ENCODE measurements at regions not wholly inside any gene's neighbourhood (a gene's known extent, or its start where the extent isn't known, plus 50 kb on each side); places are given as distances from the start of the nearest gene placed in this dataset.

GRCh38 chr2:101625387-101625786, 72.1 kb upstream of the MAP4K4 start:
- H3K4me1 ChIP-seq (ENCODE audit: control insufficient read depth in 3 of 3, insufficient read depth in 3 of 3, low read length in 3 of 3), result peaks cover 0 to 2% (median 0%) of the 10 kb centered on the region in 3 donors
- H3K27me3 ChIP-seq (ENCODE audit: control insufficient read depth in 3 of 3, insufficient read depth in 3 of 3, low read length in 3 of 3), result peaks cover 0 to 2% (median 0%) of the 10 kb centered on the region in 3 donors
- no peak overlapping the region for H3K9ac ChIP-seq (ENCODE audit: low read depth in 1 of 3, low read length in 3 of 3)
- no peak overlapping the region for H3K27ac ChIP-seq (ENCODE audit: low read depth, low read length)
- H3K4me3 ChIP-seq (ENCODE audit: low read length in 3 of 3), result no peak overlapping the region
- H3K36me3 ChIP-seq (ENCODE audit: control insufficient read depth in 3 of 3, insufficient read depth in 3 of 3, low read length in 3 of 3), result no peaks in the 10 kb centered on the region
- no peaks in the 10 kb centered on the region for H3K9me3 ChIP-seq (ENCODE audit: control insufficient read depth in 3 of 3, low read length in 3 of 3)

- Histone ChIP-seq H3K27ac (ENCODE audit: low read depth, low read length) (no peak overlapping the region), H3K27me3 (ENCODE audit: control insufficient read depth in 3 of 3, insufficient read depth in 3 of 3, low read length in 3 of 3) (no peaks in the 10 kb centered on the region), H3K36me3 (ENCODE audit: control insufficient read depth in 3 of 3, insufficient read depth in 3 of 3, low read length in 3 of 3) (no peaks in the 10 kb centered on the region), H3K9me3 (ENCODE audit: control insufficient read depth in 3 of 3, low read length in 3 of 3) (no peaks in the 10 kb centered on the region), H3K4me3 (ENCODE audit: low read length in 3 of 3) (no peak overlapping the region), H3K4me1 (ENCODE audit: control insufficient read depth in 3 of 3, insufficient read depth in 3 of 3, low read length in 3 of 3) (peaks cover 0 to 2% (median 0%) of the 10 kb centered on the region in 3 donors), H3K9ac (ENCODE audit: low read depth in 1 of 3, low read length in 3 of 3) (no peak overlapping the region)
These were observed 72.7 kb upstream of the MAP4K4 start for GRCh38 chr2:101624706-101625332.

- Histone ChIP-seq H3K36me3 (ENCODE audit: control insufficient read depth in 3 of 3, insufficient read depth in 3 of 3, low read length in 3 of 3) (no peaks in the 10 kb centered on the region), H3K9ac (ENCODE audit: low read depth in 1 of 3, low read length in 3 of 3) (no peak overlapping the region), H3K27ac (ENCODE audit: low read depth, low read length) (no peak overlapping the region), H3K27me3 (ENCODE audit: control insufficient read depth in 3 of 3, insufficient read depth in 3 of 3, low read length in 3 of 3) (no peaks in the 10 kb centered on the region), H3K9me3 (ENCODE audit: control insufficient read depth in 3 of 3, low read length in 3 of 3) (no peaks in the 10 kb centered on the region), H3K4me1 (ENCODE audit: control insufficient read depth in 3 of 3, insufficient read depth in 3 of 3, low read length in 3 of 3) (peaks cover 0 to 2% (median 0%) of the 10 kb centered on the region in 3 donors), H3K4me3 (ENCODE audit: low read length in 3 of 3) (no peak overlapping the region)
These were observed 74.4 kb upstream of the MAP4K4 start for GRCh38 chr2:101623031-101623521.

GRCh38 chr2:101622210-101623030, 75.1 kb upstream of the MAP4K4 start:
- H3K27me3 ChIP-seq (ENCODE audit: control insufficient read depth in 3 of 3, insufficient read depth in 3 of 3, low read length in 3 of 3), result no peaks in the 10 kb centered on the region
- H3K36me3 ChIP-seq (ENCODE audit: control insufficient read depth in 3 of 3, insufficient read depth in 3 of 3, low read length in 3 of 3), result no peaks in the 10 kb centered on the region
- H3K4me3 ChIP-seq (ENCODE audit: low read length in 3 of 3), result no peak overlapping the region
- H3K27ac ChIP-seq (ENCODE audit: low read depth, low read length), result no peak overlapping the region
- H3K9ac ChIP-seq (ENCODE audit: low read depth in 1 of 3, low read length in 3 of 3), result no peak overlapping the region
- peaks cover 0 to 2% (median 0%) of the 10 kb centered on the region in 3 donors for H3K4me1 ChIP-seq (ENCODE audit: control insufficient read depth in 3 of 3, insufficient read depth in 3 of 3, low read length in 3 of 3)
- no peaks in the 10 kb centered on the region for H3K9me3 ChIP-seq (ENCODE audit: control insufficient read depth in 3 of 3, low read length in 3 of 3)

- H3K27me3 ChIP-seq (ENCODE audit: control insufficient read depth in 3 of 3, insufficient read depth in 3 of 3, low read length in 3 of 3), result no peaks in the 10 kb centered on the region
- peak overlapping the region in 1 of 3 donors; percentile 13 for H3K4me3 ChIP-seq (ENCODE audit: low read length in 3 of 3)
- no peaks in the 10 kb centered on the region for H3K36me3 ChIP-seq (ENCODE audit: control insufficient read depth in 3 of 3, insufficient read depth in 3 of 3, low read length in 3 of 3)
- H3K9me3 ChIP-seq (ENCODE audit: control insufficient read depth in 3 of 3, low read length in 3 of 3), result no peaks in the 10 kb centered on the region
- no peak overlapping the region for H3K9ac ChIP-seq (ENCODE audit: low read depth in 1 of 3, low read length in 3 of 3)
- peaks cover 0 to 3% (median 2%) of the 10 kb centered on the region in 3 donors for H3K4me1 ChIP-seq (ENCODE audit: control insufficient read depth in 3 of 3, insufficient read depth in 3 of 3, low read length in 3 of 3)
- H3K27ac ChIP-seq (ENCODE audit: low read depth, low read length), result no peak overlapping the region
These were observed 78.3 kb upstream of the MAP4K4 start for GRCh38 chr2:101619191-101619591.

DNA sequence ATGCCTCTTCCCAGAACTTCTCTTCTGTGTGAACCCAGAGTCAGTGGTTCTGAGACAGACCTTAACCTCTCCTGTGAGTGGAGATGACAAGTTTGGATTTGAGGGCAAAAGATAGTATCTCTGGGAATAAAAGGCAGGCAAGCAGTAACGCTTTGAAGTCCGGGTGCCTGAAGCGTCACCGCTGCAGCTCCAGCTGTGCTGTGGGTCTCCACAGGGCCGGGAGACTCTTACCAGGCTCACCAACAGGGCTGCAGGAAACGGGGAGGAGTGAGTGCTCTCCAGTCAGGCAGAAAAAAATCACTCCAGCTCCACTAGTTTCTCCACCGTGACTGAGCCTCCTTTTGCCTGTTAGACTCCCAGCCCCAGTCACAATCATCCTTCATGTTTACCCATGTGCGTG, 79.7 kb upstream of the MAP4K4 start:
- Histone ChIP-seq H3K27me3 (ENCODE audit: control insufficient read depth in 3 of 3, insufficient read depth in 3 of 3, low read length in 3 of 3) (no peaks in the 10 kb centered on the region), H3K4me3 (ENCODE audit: low read length in 3 of 3) (no peak overlapping the region), H3K27ac (ENCODE audit: low read depth, low read length) (no peak overlapping the region), H3K36me3 (ENCODE audit: control insufficient read depth in 3 of 3, insufficient read depth in 3 of 3, low read length in 3 of 3) (no peaks in the 10 kb centered on the region), H3K4me1 (ENCODE audit: control insufficient read depth in 3 of 3, insufficient read depth in 3 of 3, low read length in 3 of 3) (peaks cover 0 to 5% (median 3%) of the 10 kb centered on the region in 3 donors), H3K9ac (ENCODE audit: low read depth in 1 of 3, low read length in 3 of 3) (no peak overlapping the region), H3K9me3 (ENCODE audit: control insufficient read depth in 3 of 3, low read length in 3 of 3) (no peaks in the 10 kb centered on the region)

- H3K4me1 ChIP-seq (ENCODE audit: control insufficient read depth in 3 of 3, insufficient read depth in 3 of 3, low read length in 3 of 3), result peaks cover 0 to 4% (median 3%) of the 10 kb centered on the region in 3 donors
- H3K4me3 ChIP-seq (ENCODE audit: low read length in 3 of 3), result no peak overlapping the region
- H3K27ac ChIP-seq (ENCODE audit: low read depth, low read length), result no peak overlapping the region
- H3K27me3 ChIP-seq (ENCODE audit: control insufficient read depth in 3 of 3, insufficient read depth in 3 of 3, low read length in 3 of 3), result no peaks in the 10 kb centered on the region
- no peaks in the 10 kb centered on the region for H3K36me3 ChIP-seq (ENCODE audit: control insufficient read depth in 3 of 3, insufficient read depth in 3 of 3, low read length in 3 of 3)
- H3K9ac ChIP-seq (ENCODE audit: low read depth in 1 of 3, low read length in 3 of 3), result no peak overlapping the region
- no peaks in the 10 kb centered on the region for H3K9me3 ChIP-seq (ENCODE audit: control insufficient read depth in 3 of 3, low read length in 3 of 3)
These were observed 80.3 kb upstream of the MAP4K4 start for GRCh38 chr2:101617188-101617587.

- no peaks in the 10 kb centered on the region for H3K9me3 ChIP-seq (ENCODE audit: control insufficient read depth in 3 of 3, low read length in 3 of 3)
- H3K4me1 ChIP-seq (ENCODE audit: control insufficient read depth in 3 of 3, insufficient read depth in 3 of 3, low read length in 3 of 3), result peaks cover 0 to 4% (median 3%) of the 10 kb centered on the region in 3 donors
- no peaks in the 10 kb centered on the region for H3K27me3 ChIP-seq (ENCODE audit: control insufficient read depth in 3 of 3, insufficient read depth in 3 of 3, low read length in 3 of 3)
- H3K27ac ChIP-seq (ENCODE audit: low read depth, low read length), result no peak overlapping the region
- H3K36me3 ChIP-seq (ENCODE audit: control insufficient read depth in 3 of 3, insufficient read depth in 3 of 3, low read length in 3 of 3), result no peaks in the 10 kb centered on the region
- H3K4me3 ChIP-seq (ENCODE audit: low read length in 3 of 3), result no peak overlapping the region
- no peak overlapping the region for H3K9ac ChIP-seq (ENCODE audit: low read depth in 1 of 3, low read length in 3 of 3)
These were observed 83.3 kb upstream of the MAP4K4 start for GRCh38 chr2:101614127-101614759.

DNA sequence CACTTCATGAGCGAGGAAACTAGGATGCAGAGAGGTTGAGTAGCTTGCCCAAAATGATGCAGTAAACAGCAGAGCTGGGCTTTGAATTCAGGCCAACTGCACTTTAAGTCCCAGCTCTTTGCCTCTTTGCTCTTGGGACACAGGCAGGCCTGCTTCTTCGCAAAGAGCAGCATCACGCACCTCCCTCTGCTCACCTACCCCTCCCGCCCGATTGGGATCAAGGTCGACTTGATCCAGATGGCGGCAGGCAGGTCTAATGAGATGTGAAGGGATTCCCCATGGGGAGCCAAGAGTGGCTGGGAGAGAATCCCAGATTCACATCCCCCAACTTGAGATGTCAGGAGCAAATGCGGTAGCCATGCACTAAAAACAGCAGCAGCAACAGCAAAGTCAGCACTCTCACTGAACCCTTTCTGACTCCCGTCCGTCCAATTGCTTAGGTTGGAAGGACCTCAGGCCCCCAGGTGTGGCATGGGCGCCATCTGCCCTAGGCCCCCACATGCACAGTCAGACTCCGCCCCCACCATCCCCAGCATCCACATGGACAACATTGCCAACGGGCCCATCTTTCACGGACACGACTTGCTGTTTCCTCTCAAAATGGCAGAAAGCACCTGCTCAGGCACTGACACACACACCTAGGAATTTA, 84.3 kb upstream of the MAP4K4 start:
- no peaks in the 10 kb centered on the region for H3K36me3 ChIP-seq (ENCODE audit: control insufficient read depth in 3 of 3, insufficient read depth in 3 of 3, low read length in 3 of 3)
- H3K27me3 ChIP-seq (ENCODE audit: control insufficient read depth in 3 of 3, insufficient read depth in 3 of 3, low read length in 3 of 3), result no peaks in the 10 kb centered on the region
- H3K9me3 ChIP-seq (ENCODE audit: control insufficient read depth in 3 of 3, low read length in 3 of 3), result no peaks in the 10 kb centered on the region
- H3K9ac ChIP-seq (ENCODE audit: low read depth in 1 of 3, low read length in 3 of 3), result no peak overlapping the region
- no peak overlapping the region for H3K27ac ChIP-seq (ENCODE audit: low read depth, low read length)
- no peak overlapping the region for H3K4me3 ChIP-seq (ENCODE audit: low read length in 3 of 3)
- peaks cover 0 to 4% (median 3%) of the 10 kb centered on the region in 3 donors for H3K4me1 ChIP-seq (ENCODE audit: control insufficient read depth in 3 of 3, insufficient read depth in 3 of 3, low read length in 3 of 3)
